WTC11 (cell line): ENCODE measurements at regions not wholly inside any gene's neighbourhood (a gene's known extent, or its start where the extent isn't known, plus 50 kb on each side); places are given as distances from the start of the nearest gene placed in this dataset.

Source experiments
- ATAC-seq: fragments of 200-7000 bp; cut with Tn5 transposase; 2 replicates; pipeline ENCODE4 v1.10.0; 2021; ENCODE audit warnings: mild to moderate bottlenecking, moderate library complexity
- CTCF ChIA-PET: fragments of 300-600 bp; sonication (Branson Sonifier 250); formaldehyde crosslinking; loops from one replicate; lab custom pipeline; 2021; ENCODE audit warnings: antibody characterized with exemption; lab: Charles Lee
- POLR2A ChIA-PET: fragments of 350-600 bp; sonication (Branson Sonifier 250); formaldehyde crosslinking; loops from one replicate; lab custom pipeline; 2021; ENCODE audit warnings: antibody characterized with exemption; lab: Charles Lee
- DNase-seq: peaks from one replicate; pipeline ENCODE4 v3.0.0; 2021; ENCODE audit warnings: low spot score
- H3K27ac Mint-ChIP-seq: 2 replicates; pipeline ENCODE4 v1.8.0; 2021; ENCODE audit warnings: mixed read lengths
- H3K27me3 Mint-ChIP-seq: 2 replicates; pipeline ENCODE4 v1.8.0; 2021; ENCODE audit warnings: low read depth, mild to moderate bottlenecking, moderate library complexity, mixed read lengths
- H3K36me3 Mint-ChIP-seq: 2 replicates; pipeline ENCODE4 v1.8.0; 2021; ENCODE audit warnings: mixed read lengths
- H3K4me1 Mint-ChIP-seq: 2 replicates; pipeline ENCODE4 v1.8.0; 2022; ENCODE audit warnings: mixed read lengths
- H3K4me3 Mint-ChIP-seq: 2 replicates; pipeline ENCODE4 v1.8.0; 2021; ENCODE audit warnings: mild to moderate bottlenecking, moderate library complexity, mixed read lengths
- H3K9me3 Mint-ChIP-seq: 2 replicates; pipeline ENCODE4 v1.8.0; 2021; ENCODE audit warnings: mixed read lengths
- FOXJ3 ChIP-seq: sonication (generic); formaldehyde crosslinking; IDR thresholded peaks from 2 replicates; pipeline ENCODE4 v1.9.0; 2021; ENCODE audit warnings: missing genetic modification reagents, mild to moderate bottlenecking, borderline replicate concordance
- FOXP1 ChIP-seq: sonication (generic); formaldehyde crosslinking; IDR thresholded peaks from 2 replicates; pipeline ENCODE4 v1.8.0; 2022; ENCODE audit warnings: missing genetic modification reagents, mild to moderate bottlenecking, moderate library complexity, borderline replicate concordance
- GRHL2 ChIP-seq: fragments of 250-450 bp; sonication (Bioruptor Pico); IDR thresholded peaks from 2 replicates; pipeline ENCODE4 v1.8.0; 2022; ENCODE audit warnings: mild to moderate bottlenecking, moderate library complexity; ENCODE audit not compliant: insufficient replicate concordance, severe bottlenecking
- GTF2I ChIP-seq: fragments of 250-450 bp; sonication (Bioruptor Pico); conservative IDR thresholded peaks from 2 replicates; pipeline ENCODE4 v1.4.0; 2021; ENCODE audit warnings: mild to moderate bottlenecking
- JAZF1 ChIP-seq: fragments of 250-450 bp; sonication (Bioruptor Pico); IDR thresholded peaks from 2 replicates; pipeline ENCODE4 v1.9.0; 2021; ENCODE audit warnings: moderate library complexity, mild to moderate bottlenecking, inconsistent platforms
- NR1H2 ChIP-seq: sonication (generic); formaldehyde crosslinking; IDR thresholded peaks from 2 replicates; pipeline ENCODE4 v1.9.0; 2021; ENCODE audit warnings: mild to moderate bottlenecking, moderate library complexity, missing genetic modification reagents
- NR3C1 ChIP-seq: sonication (generic); formaldehyde crosslinking; conservative IDR thresholded peaks from 2 replicates; pipeline ENCODE4 v1.8.1; 2023; ENCODE audit warnings: low read depth, mild to moderate bottlenecking, missing genetic modification reagents
- RORB ChIP-seq: fragments of 250-450 bp; sonication (Bioruptor Pico); IDR thresholded peaks from 2 replicates; pipeline ENCODE4 v1.9.0; 2021; ENCODE audit warnings: mild to moderate bottlenecking
- SOX15 ChIP-seq: fragments of 250-450 bp; sonication (Bioruptor Pico); IDR thresholded peaks from 2 replicates; pipeline ENCODE4 v1.9.0; 2021; ENCODE audit warnings: mild to moderate bottlenecking
- ZNF138 ChIP-seq: sonication (generic); formaldehyde crosslinking; conservative IDR thresholded peaks from 2 replicates; pipeline ENCODE4 v1.8.1; 2022; ENCODE audit warnings: mild to moderate bottlenecking, moderate library complexity, missing genetic modification reagents
- ZNF317 ChIP-seq: sonication (generic); formaldehyde crosslinking; IDR thresholded peaks from 2 replicates; pipeline ENCODE4 v1.8.1; 2023; ENCODE audit warnings: low read depth, mild to moderate bottlenecking, moderate library complexity, missing genetic modification reagents, borderline replicate concordance
- TF ChIP-seq, protein P1 (sequence below): sonication (generic); formaldehyde crosslinking; IDR thresholded peaks from 2 replicates; pipeline ENCODE4 v1.8.1; 2023; ENCODE audit warnings: mild to moderate bottlenecking, missing genetic modification reagents, moderate library complexity
- TF ChIP-seq, protein P2 (sequence below): fragments of 250-450 bp; sonication (Bioruptor Pico); IDR thresholded peaks from 2 replicates; pipeline ENCODE4 v1.9.0; 2021; ENCODE audit warnings: mild to moderate bottlenecking
- TF ChIP-seq, protein P3 (sequence below): sonication (generic); formaldehyde crosslinking; IDR thresholded peaks from 2 replicates; pipeline ENCODE4 v1.8.1; 2023; ENCODE audit warnings: mild to moderate bottlenecking, moderate library complexity, missing genetic modification reagents
- TF ChIP-seq, protein P4 (sequence below): sonication (generic); formaldehyde crosslinking; IDR thresholded peaks from 2 replicates; pipeline ENCODE4 v1.8.1; 2023; ENCODE audit warnings: mild to moderate bottlenecking, missing genetic modification reagents, borderline replicate concordance
- TF ChIP-seq, protein P5 (sequence below): fragments of 250-450 bp; sonication (Bioruptor Pico); IDR thresholded peaks from 2 replicates; pipeline ENCODE4 v1.9.0; 2021; ENCODE audit warnings: mild to moderate bottlenecking
- TF ChIP-seq, protein P6 (sequence below): sonication (generic); formaldehyde crosslinking; IDR thresholded peaks from 2 replicates; pipeline ENCODE4 v1.8.1; 2022; ENCODE audit warnings: missing genetic modification reagents, borderline replicate concordance
- TF ChIP-seq, protein P7 (sequence below): sonication (generic); formaldehyde crosslinking; IDR thresholded peaks from 2 replicates; pipeline ENCODE4 v1.8.0; 2022; ENCODE audit warnings: mild to moderate bottlenecking, missing genetic modification reagents
- TF ChIP-seq, protein P8 (sequence below): sonication (generic); formaldehyde crosslinking; conservative IDR thresholded peaks from 2 replicates; pipeline ENCODE4 v1.8.1; 2022; ENCODE audit warnings: mild to moderate bottlenecking, missing genetic modification reagents

DNA sequence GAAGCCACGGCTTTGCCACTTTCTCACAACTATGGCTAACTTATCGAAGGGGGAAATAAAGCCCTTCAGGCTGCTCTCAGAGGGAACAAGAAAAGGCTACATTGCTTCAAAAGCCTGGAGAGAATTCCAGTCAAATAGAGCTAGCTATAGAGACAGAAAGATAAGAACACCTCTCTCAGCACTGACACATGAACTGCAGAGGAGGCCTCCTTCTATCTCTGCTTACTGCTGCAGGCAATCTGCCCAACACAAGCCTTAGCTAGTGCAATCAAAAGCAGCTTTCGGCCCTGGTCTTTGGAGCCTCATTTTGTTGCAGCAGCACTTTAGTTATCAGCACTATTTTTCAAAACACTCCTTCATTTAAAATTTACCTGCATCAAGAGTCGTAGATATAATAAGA is 118.4 kb upstream of the ROBO1 start (continued):
- TF ChIP-seq, protein P1, sequence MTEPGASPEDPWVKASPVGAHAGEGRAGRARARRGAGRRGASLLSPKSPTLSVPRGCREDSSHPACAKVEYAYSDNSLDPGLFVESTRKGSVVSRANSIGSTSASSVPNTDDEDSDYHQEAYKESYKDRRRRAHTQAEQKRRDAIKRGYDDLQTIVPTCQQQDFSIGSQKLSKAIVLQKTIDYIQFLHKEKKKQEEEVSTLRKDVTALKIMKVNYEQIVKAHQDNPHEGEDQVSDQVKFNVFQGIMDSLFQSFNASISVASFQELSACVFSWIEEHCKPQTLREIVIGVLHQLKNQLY: no peak
- no peak for TF ChIP-seq NR3C1 (CRISPR knock-in tag)
- TF ChIP-seq ZNF317: no peak
- no peak for TF ChIP-seq ZNF138 (CRISPR knock-in tag)

DNA sequence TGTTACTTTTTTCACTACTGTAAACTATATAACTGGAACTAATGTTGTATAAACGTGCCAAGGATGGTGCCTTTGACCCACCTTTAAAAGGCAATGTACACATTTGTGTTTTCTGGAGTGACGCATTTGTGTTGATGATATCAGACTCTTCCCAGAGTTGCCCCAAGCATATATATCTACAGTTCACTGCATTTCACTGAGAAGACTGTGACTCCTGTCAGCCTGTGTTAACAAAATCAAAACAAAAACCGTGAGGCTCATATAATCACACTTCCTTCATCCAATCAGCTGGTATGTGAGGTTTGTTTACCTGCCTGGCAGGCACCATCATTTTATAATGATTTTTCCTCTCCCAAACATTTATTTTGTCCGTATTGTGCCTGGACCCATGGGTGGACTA is 117.6 kb upstream of the ROBO1 start:
- POLR2A ChIA-PET: no interaction called here
- DNase-seq (no peak), ATAC-seq (no peak)
- Mint-ChIP-seq H3K27me3 (no peaks in the 10 kb centered on the region), H3K4me1 (no peaks in the 10 kb centered on the region), H3K4me3 (no peak overlapping the region), H3K36me3 (no peaks in the 10 kb centered on the region), H3K27ac (no peak overlapping the region), H3K9me3 (no peaks in the 10 kb centered on the region)
- CTCF ChIA-PET: no interaction called here
- no peak for TF ChIP-seq JAZF1 (CRISPR knock-in tag)
- TF ChIP-seq, protein P2, sequence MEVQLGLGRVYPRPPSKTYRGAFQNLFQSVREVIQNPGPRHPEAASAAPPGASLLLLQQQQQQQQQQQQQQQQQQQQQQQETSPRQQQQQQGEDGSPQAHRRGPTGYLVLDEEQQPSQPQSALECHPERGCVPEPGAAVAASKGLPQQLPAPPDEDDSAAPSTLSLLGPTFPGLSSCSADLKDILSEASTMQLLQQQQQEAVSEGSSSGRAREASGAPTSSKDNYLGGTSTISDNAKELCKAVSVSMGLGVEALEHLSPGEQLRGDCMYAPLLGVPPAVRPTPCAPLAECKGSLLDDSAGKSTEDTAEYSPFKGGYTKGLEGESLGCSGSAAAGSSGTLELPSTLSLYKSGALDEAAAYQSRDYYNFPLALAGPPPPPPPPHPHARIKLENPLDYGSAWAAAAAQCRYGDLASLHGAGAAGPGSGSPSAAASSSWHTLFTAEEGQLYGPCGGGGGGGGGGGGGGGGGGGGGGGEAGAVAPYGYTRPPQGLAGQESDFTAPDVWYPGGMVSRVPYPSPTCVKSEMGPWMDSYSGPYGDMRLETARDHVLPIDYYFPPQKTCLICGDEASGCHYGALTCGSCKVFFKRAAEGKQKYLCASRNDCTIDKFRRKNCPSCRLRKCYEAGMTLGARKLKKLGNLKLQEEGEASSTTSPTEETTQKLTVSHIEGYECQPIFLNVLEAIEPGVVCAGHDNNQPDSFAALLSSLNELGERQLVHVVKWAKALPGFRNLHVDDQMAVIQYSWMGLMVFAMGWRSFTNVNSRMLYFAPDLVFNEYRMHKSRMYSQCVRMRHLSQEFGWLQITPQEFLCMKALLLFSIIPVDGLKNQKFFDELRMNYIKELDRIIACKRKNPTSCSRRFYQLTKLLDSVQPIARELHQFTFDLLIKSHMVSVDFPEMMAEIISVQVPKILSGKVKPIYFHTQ (CRISPR knock-in tag): no peak
- TF ChIP-seq, protein P3, sequence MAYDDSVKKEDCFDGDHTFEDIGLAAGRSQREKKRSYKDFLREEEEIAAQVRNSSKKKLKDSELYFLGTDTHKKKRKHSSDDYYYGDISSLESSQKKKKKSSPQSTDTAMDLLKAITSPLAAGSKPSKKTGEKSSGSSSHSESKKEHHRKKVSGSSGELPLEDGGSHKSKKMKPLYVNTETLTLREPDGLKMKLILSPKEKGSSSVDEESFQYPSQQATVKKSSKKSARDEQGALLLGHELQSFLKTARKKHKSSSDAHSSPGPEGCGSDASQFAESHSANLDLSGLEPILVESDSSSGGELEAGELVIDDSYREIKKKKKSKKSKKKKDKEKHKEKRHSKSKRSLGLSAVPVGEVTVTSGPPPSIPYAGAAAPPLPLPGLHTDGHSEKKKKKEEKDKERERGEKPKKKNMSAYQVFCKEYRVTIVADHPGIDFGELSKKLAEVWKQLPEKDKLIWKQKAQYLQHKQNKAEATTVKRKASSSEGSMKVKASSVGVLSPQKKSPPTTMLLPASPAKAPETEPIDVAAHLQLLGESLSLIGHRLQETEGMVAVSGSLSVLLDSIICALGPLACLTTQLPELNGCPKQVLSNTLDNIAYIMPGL: no peak
- TF ChIP-seq NR1H2 (CRISPR knock-in tag): no peak
- TF ChIP-seq FOXP1: no peak
- TF ChIP-seq, protein P4, sequence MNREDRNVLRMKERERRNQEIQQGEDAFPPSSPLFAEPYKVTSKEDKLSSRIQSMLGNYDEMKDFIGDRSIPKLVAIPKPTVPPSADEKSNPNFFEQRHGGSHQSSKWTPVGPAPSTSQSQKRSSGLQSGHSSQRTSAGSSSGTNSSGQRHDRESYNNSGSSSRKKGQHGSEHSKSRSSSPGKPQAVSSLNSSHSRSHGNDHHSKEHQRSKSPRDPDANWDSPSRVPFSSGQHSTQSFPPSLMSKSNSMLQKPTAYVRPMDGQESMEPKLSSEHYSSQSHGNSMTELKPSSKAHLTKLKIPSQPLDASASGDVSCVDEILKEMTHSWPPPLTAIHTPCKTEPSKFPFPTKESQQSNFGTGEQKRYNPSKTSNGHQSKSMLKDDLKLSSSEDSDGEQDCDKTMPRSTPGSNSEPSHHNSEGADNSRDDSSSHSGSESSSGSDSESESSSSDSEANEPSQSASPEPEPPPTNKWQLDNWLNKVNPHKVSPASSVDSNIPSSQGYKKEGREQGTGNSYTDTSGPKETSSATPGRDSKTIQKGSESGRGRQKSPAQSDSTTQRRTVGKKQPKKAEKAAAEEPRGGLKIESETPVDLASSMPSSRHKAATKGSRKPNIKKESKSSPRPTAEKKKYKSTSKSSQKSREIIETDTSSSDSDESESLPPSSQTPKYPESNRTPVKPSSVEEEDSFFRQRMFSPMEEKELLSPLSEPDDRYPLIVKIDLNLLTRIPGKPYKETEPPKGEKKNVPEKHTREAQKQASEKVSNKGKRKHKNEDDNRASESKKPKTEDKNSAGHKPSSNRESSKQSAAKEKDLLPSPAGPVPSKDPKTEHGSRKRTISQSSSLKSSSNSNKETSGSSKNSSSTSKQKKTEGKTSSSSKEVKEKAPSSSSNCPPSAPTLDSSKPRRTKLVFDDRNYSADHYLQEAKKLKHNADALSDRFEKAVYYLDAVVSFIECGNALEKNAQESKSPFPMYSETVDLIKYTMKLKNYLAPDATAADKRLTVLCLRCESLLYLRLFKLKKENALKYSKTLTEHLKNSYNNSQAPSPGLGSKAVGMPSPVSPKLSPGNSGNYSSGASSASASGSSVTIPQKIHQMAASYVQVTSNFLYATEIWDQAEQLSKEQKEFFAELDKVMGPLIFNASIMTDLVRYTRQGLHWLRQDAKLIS (CRISPR knock-in tag): no peak
- no peak for TF ChIP-seq FOXJ3 (CRISPR knock-in tag)
- no peak for TF ChIP-seq GTF2I (CRISPR knock-in tag)
- TF ChIP-seq, protein P5, sequence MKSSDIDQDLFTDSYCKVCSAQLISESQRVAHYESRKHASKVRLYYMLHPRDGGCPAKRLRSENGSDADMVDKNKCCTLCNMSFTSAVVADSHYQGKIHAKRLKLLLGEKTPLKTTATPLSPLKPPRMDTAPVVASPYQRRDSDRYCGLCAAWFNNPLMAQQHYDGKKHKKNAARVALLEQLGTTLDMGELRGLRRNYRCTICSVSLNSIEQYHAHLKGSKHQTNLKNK (CRISPR knock-in tag): no peak
- no peak for TF ChIP-seq RORB (CRISPR knock-in tag)
- TF ChIP-seq, protein P6, sequence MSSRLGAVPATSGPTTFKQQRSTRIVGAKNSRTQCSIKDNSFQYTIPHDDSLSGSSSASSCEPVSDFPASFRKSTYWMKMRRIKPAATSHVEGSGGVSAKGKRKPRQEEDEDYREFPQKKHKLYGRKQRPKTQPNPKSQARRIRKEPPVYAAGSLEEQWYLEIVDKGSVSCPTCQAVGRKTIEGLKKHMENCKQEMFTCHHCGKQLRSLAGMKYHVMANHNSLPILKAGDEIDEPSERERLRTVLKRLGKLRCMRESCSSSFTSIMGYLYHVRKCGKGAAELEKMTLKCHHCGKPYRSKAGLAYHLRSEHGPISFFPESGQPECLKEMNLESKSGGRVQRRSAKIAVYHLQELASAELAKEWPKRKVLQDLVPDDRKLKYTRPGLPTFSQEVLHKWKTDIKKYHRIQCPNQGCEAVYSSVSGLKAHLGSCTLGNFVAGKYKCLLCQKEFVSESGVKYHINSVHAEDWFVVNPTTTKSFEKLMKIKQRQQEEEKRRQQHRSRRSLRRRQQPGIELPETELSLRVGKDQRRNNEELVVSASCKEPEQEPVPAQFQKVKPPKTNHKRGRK (CRISPR knock-in tag): no peak
- no peak for TF ChIP-seq ZNF317
- TF ChIP-seq, protein P7, sequence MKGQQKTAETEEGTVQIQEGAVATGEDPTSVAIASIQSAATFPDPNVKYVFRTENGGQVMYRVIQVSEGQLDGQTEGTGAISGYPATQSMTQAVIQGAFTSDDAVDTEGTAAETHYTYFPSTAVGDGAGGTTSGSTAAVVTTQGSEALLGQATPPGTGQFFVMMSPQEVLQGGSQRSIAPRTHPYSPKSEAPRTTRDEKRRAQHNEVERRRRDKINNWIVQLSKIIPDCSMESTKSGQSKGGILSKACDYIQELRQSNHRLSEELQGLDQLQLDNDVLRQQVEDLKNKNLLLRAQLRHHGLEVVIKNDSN (CRISPR knock-in tag): no peak
- TF ChIP-seq GRHL2 (CRISPR knock-in tag): no peak
- TF ChIP-seq, protein P8, sequence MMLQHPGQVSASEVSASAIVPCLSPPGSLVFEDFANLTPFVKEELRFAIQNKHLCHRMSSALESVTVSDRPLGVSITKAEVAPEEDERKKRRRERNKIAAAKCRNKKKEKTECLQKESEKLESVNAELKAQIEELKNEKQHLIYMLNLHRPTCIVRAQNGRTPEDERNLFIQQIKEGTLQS: no peak
- TF ChIP-seq SOX15 (CRISPR knock-in tag): no peak
